Erythroblast (primary cell): ENCODE measurements at regions not wholly inside any gene's neighbourhood (a gene's known extent, or its start where the extent isn't known, plus 50 kb on each side); places are given as distances from the start of the nearest gene placed in this dataset.

ENCODE experiments used
- GATA1 ChIP-seq: IDR thresholded peaks from 2 replicates; pipeline ENCODE4 v1.6.1; 2011; ENCODE audit warnings: low read depth, mild to moderate bottlenecking, control low read depth, low read length, moderate library complexity
- POLR2A ChIP-seq: IDR thresholded peaks from 2 replicates; pipeline ENCODE4 v1.6.1; 2011; ENCODE audit warnings: mild to moderate bottlenecking, low read length

GRCh38 chr1:69110851-69111250 lies 456.9 kb upstream of the LRRC7 start:
- TF ChIP-seq POLR2A (no peak), GATA1 (no peak)
